HEK293 (cell line): ENCODE measurements at regions not wholly inside any gene's neighbourhood (a gene's known extent, or its start where the extent isn't known, plus 50 kb on each side); places are given as distances from the start of the nearest gene placed in this dataset.
"Not testable (repeated sequence)": the region's sequence is repeated elsewhere in the genome, so short reads cannot be mapped to it uniquely, and the experiment has no call there.

Experiments
- CTCF ChIA-PET: fragments of 350-600 bp; formaldehyde crosslinking; extraction: SDS; loops from one replicate; lab custom pipeline; 2021; ENCODE audit warnings: antibody characterized with exemption; lab: Yijun Ruan, JAX
- POLR2A ChIA-PET: fragments of 300-600 bp; formaldehyde crosslinking; extraction: SDS; loops from one replicate; lab custom pipeline; 2020; ENCODE audit warnings: antibody characterized with exemption, inconsistent platforms; lab: Yijun Ruan, JAX
- H3K27ac ChIP-seq: fragments of 200-500 bp; sonication (Bioruptor generic); 2 replicates; pipeline ENCODE4 v1.5.1; 2014; ENCODE audit warnings: low read depth, low read length, control low read depth, inconsistent platforms; ENCODE audit errors: extremely low read depth
- H3K36me3 ChIP-seq, 2 experiments: fragments of 200-500 bp in 1 of 2; sonication (Bioruptor generic) in 1 of 2; 1 replicate in 1 of 2; 2 replicates in 1 of 2; pipeline ENCODE4 v1.5.1; 2014 to 2017; ENCODE audit warnings: inconsistent platforms in 2 of 2, low read length in 2 of 2; ENCODE audit not compliant: control insufficient read depth in 2 of 2, insufficient read depth in 1 of 2
- H3K4me1 ChIP-seq: fragments of 200-500 bp; sonication (Bioruptor generic); 2 replicates; pipeline ENCODE4 v1.5.1; 2014; ENCODE audit warnings: mild to moderate bottlenecking, low read length, inconsistent platforms; ENCODE audit not compliant: control insufficient read depth, insufficient read depth
- H3K4me3 ChIP-seq: 2 replicates; pipeline ENCODE4 v1.5.1; 2011; ENCODE audit warnings: low read depth, mild to moderate bottlenecking, control low read depth, low read length, moderate library complexity
- H3K9me3 ChIP-seq: fragments of 200-500 bp; sonication (Bioruptor generic); 2 replicates; pipeline ENCODE4 v1.5.1; 2014; ENCODE audit warnings: low read depth, low read length, inconsistent platforms; ENCODE audit not compliant: control insufficient read depth, insufficient read depth
- EGR2 ChIP-seq: fragments of 450-650 bp; formaldehyde crosslinking; IDR thresholded peaks from 2 replicates; pipeline ENCODE4 v1.5.1; 2016; ENCODE audit warnings: low read depth, missing biosample characterization, missing genetic modification characterization
- GLIS1 ChIP-seq: fragments of 450-650 bp; formaldehyde crosslinking; IDR thresholded peaks from 2 replicates; pipeline ENCODE4 v1.5.1; 2016; ENCODE audit warnings: missing biosample characterization, missing genetic modification characterization
- KLF16 ChIP-seq: fragments of 450-650 bp; formaldehyde crosslinking; IDR thresholded peaks from 2 replicates; pipeline ENCODE4 v1.5.1; 2017; ENCODE audit warnings: missing biosample characterization, missing genetic modification characterization
- YY2 ChIP-seq: fragments of 450-650 bp; formaldehyde crosslinking; IDR thresholded peaks from 2 replicates; pipeline ENCODE4 v1.5.1; 2016; ENCODE audit warnings: missing biosample characterization, missing genetic modification characterization
- ZBTB7A ChIP-seq: fragments of 450-650 bp; formaldehyde crosslinking; IDR thresholded peaks from 2 replicates; pipeline ENCODE4 v1.5.1; 2016; ENCODE audit warnings: low read depth, missing biosample characterization, missing genetic modification characterization
- ZIC2 ChIP-seq: fragments of 450-650 bp; formaldehyde crosslinking; IDR thresholded peaks from 2 replicates; pipeline ENCODE4 v1.5.1; 2016; ENCODE audit warnings: missing biosample characterization, missing genetic modification characterization
- ZNF10 ChIP-seq: fragments of 450-650 bp; formaldehyde crosslinking; IDR thresholded peaks from 2 replicates; pipeline ENCODE4 v1.5.1; 2017; ENCODE audit warnings: missing biosample characterization, missing genetic modification characterization
- ZNF132 ChIP-seq: fragments of 450-650 bp; formaldehyde crosslinking; IDR thresholded peaks from 2 replicates; pipeline ENCODE4 v1.5.1; 2017; ENCODE audit warnings: missing biosample characterization, missing genetic modification characterization, borderline replicate concordance
- ZNF169 ChIP-seq: fragments of 450-650 bp; formaldehyde crosslinking; IDR thresholded peaks from 2 replicates; pipeline ENCODE4 v1.5.1; 2016; ENCODE audit warnings: missing biosample characterization, missing genetic modification characterization
- ZNF239 ChIP-seq: fragments of 450-650 bp; formaldehyde crosslinking; IDR thresholded peaks from 2 replicates; pipeline ENCODE4 v1.5.1; 2016; ENCODE audit warnings: missing biosample characterization, missing genetic modification characterization
- ZNF324 ChIP-seq: fragments of 450-650 bp; formaldehyde crosslinking; IDR thresholded peaks from 2 replicates; pipeline ENCODE4 v1.5.1; 2016; ENCODE audit warnings: missing biosample characterization, missing genetic modification characterization
- ZNF416 ChIP-seq: fragments of 450-650 bp; formaldehyde crosslinking; IDR thresholded peaks from 2 replicates; pipeline ENCODE4 v1.5.1; 2016; ENCODE audit warnings: missing biosample characterization, missing genetic modification characterization
- ZNF433 ChIP-seq: fragments of 450-650 bp; formaldehyde crosslinking; IDR thresholded peaks from 2 replicates; pipeline ENCODE4 v1.5.1; 2016; ENCODE audit warnings: missing biosample characterization, missing genetic modification characterization, low read depth
- ZNF514 ChIP-seq: fragments of 450-650 bp; formaldehyde crosslinking; IDR thresholded peaks from 2 replicates; pipeline ENCODE4 v1.5.1; 2016; ENCODE audit warnings: missing biosample characterization, missing genetic modification characterization
- ZNF571 ChIP-seq: fragments of 450-650 bp; formaldehyde crosslinking; IDR thresholded peaks from 2 replicates; pipeline ENCODE4 v1.5.0; 2017; ENCODE audit warnings: missing biosample characterization, missing genetic modification characterization
- ZNF610 ChIP-seq: fragments of 450-650 bp; formaldehyde crosslinking; IDR thresholded peaks from 2 replicates; pipeline ENCODE4 v1.5.1; 2016; ENCODE audit warnings: missing biosample characterization, missing genetic modification characterization, borderline replicate concordance
- ZNF621 ChIP-seq: fragments of 450-650 bp; formaldehyde crosslinking; IDR thresholded peaks from 2 replicates; pipeline ENCODE4 v1.5.1; 2017; ENCODE audit warnings: missing biosample characterization, missing genetic modification characterization
- ZNF768 ChIP-seq: fragments of 450-650 bp; formaldehyde crosslinking; IDR thresholded peaks from 2 replicates; pipeline ENCODE4 v1.5.1; 2018; ENCODE audit warnings: missing biosample characterization, mild to moderate bottlenecking, missing genetic modification characterization
- ZXDB ChIP-seq: fragments of 450-650 bp; formaldehyde crosslinking; IDR thresholded peaks from 2 replicates; pipeline ENCODE4 v1.5.1; 2016; ENCODE audit warnings: missing biosample characterization, missing genetic modification characterization
- TF ChIP-seq, protein P1 (sequence below): fragments of 450-650 bp; formaldehyde crosslinking; IDR thresholded peaks from 2 replicates; pipeline ENCODE4 v1.5.1; 2016; ENCODE audit warnings: missing biosample characterization, missing genetic modification characterization, borderline replicate concordance
- TF ChIP-seq, protein P2 (sequence below): sonication (generic); formaldehyde crosslinking; IDR thresholded peaks from 2 replicates; pipeline ENCODE4 v1.8.1; 2022; ENCODE audit warnings: mild to moderate bottlenecking, moderate library complexity, missing genetic modification reagents

DNA sequence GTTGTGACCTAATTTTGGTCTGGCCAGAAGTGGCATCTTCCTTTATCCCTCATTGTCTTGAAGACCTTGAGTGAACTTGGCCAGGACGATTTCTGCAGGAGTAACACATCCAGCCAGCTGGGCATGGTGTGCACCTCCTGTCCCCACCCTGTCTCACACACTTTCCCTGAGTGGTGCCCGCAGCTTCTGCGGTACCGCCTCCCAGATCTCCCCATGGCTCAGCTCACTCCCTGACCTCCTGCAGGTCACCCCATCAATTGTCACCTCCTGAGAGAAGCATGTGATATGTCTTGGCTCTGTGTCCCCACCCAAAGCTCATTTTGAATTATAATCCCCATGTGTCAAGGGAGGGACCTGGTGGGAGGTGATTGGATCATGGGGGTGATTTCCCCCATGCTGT, 50.2 kb upstream of the TP53I11 start:
- Histone ChIP-seq H3K9me3 (no peaks in the 10 kb centered on the region), H3K4me1 (no peaks in the 10 kb centered on the region), H3K36me3 (no peaks in the 10 kb centered on the region), H3K27ac (no peak overlapping the region), H3K4me3 (no peak overlapping the region)
- CTCF ChIA-PET: interaction anchor here (0.7 to 1.6 kb wide), 2 partner anchors 23 to 64 kb away, joined by 3 to 4 read pairs; no protein-coding TSS in a partner anchor
- no peak for TF ChIP-seq ZNF621 (tag by site-specific recombination)
- peak; percentile 76 for TF ChIP-seq ZIC2
- TF ChIP-seq ZNF10 (tag by site-specific recombination): no peak
- TF ChIP-seq GLIS1 (tag by site-specific recombination): 0 out of 2 replicates have a peak, but pooled peaks have one; percentile 9
- no peak for TF ChIP-seq ZBTB7A
- POLR2A ChIA-PET: no interaction called here

DNA sequence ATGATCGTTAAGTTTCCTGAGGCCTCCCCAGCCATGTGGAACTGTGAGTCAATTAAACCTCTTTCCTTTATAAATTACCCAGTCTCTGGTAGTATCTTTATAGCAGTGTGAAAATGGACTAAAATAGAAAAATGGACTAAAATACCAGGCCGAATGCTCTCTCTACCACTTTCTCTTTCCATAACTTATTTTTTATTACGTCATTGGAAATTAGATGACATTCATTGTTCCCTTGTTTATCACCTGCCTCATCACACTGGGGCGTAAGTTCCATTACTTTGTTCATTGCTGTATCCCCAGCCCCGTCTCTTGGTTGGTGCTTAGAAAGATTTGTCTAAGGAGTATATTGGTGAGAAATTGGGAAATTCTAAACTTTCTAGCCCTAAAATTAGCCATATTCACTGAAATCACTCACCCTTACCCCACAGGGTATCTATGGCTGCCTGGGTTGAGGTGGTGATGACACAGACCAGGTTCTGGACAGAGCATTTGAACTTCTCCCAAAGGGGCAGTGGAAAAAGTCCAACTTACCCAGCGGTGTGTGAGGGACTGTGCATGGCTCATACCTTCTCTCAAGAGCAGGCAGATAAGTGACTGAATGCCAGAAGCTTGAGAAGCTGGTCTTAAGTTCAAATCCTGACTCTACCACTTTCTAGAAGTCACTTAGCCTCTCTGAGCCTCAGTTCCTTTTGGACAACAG, 50.9 kb upstream of the TP53I11 start:
- POLR2A ChIA-PET: no interaction called here
- H3K27ac ChIP-seq: no peak overlapping the region
- H3K4me1 ChIP-seq: no peaks in the 10 kb centered on the region
- CTCF ChIA-PET: interaction anchor here (0.7 to 1.6 kb wide), 2 partner anchors 24 to 56 kb away, joined by 3 to 4 read pairs; no protein-coding TSS in a partner anchor
- H3K4me3 ChIP-seq: no peak overlapping the region
- H3K9me3 ChIP-seq: no peaks in the 10 kb centered on the region
- no peaks in the 10 kb centered on the region for H3K36me3 ChIP-seq
- TF ChIP-seq ZXDB: no peak
- TF ChIP-seq ZNF571 (tag by site-specific recombination): no peak
- TF ChIP-seq YY2 (tag by site-specific recombination): no peak
- no peak for TF ChIP-seq ZIC2
- TF ChIP-seq ZNF132 (tag by site-specific recombination): no peak
- TF ChIP-seq KLF16 (tag by site-specific recombination): no peak
- TF ChIP-seq ZNF416 (tag by site-specific recombination): no peak
- TF ChIP-seq ZNF768 (tag by site-specific recombination): no peak
- TF ChIP-seq, protein P1, sequence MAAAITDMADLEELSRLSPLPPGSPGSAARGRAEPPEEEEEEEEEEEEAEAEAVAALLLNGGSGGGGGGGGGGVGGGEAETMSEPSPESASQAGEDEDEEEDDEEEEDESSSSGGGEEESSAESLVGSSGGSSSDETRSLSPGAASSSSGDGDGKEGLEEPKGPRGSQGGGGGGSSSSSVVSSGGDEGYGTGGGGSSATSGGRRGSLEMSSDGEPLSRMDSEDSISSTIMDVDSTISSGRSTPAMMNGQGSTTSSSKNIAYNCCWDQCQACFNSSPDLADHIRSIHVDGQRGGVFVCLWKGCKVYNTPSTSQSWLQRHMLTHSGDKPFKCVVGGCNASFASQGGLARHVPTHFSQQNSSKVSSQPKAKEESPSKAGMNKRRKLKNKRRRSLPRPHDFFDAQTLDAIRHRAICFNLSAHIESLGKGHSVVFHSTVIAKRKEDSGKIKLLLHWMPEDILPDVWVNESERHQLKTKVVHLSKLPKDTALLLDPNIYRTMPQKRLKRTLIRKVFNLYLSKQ (tag by site-specific recombination): no peak
- no peak for TF ChIP-seq ZNF610
- TF ChIP-seq ZNF169 (tag by site-specific recombination): no peak
- TF ChIP-seq, all 188 proteins: peak for 0

DNA sequence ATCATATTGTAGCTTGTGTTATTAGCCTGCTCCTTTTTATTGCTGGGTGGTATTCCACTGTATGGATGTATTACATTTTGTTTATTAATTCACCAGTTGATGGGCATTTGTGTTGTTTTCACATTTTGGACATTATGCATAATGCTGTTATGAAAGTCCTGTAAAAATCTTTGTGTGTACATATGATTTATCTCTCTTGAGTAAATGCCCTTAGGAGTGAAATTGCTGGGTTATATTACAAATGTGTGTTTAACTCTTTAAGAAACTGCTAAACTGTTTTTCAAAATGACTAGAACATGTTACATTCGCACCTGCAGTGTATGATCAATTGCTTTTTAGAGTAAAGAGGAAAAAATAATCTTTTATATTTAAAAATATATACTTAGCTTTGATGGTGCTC, 54.4 kb upstream of the TP53I11 start:
- no peak for TF ChIP-seq ZNF169 (tag by site-specific recombination)
- Histone ChIP-seq H3K9me3 (no peaks in the 10 kb centered on the region), H3K4me3 (no peak overlapping the region), H3K27ac (no peak overlapping the region), H3K4me1 (no peaks in the 10 kb centered on the region), H3K36me3 (no peaks in the 10 kb centered on the region)
- POLR2A ChIA-PET: no interaction called here
- CTCF ChIA-PET: no interaction called here

DNA sequence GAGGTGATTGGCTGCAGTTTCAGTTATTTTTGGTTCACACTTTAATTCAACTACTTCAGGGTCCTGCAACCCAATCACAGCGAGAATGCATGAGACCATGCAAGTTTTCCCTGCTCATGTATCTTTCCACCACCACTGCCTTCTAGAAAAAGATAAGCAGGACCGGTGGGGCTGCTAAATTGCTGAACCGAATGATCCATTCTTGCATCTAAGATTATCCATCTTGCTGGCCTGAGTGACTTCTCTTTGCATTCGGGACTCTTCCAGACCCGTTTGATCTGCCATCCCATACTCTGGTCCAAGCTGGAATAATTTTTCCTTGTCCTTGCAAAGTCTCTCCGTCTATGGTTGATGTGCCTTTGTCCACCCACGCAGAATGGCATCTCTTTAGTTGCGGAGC, 56.3 kb upstream of the TP53I11 start:
- CTCF ChIA-PET: interaction anchor here (0.6 to 1.0 kb wide), 2 partner anchors 104 to 903 kb away, joined by 3 read pairs; no protein-coding TSS in a partner anchor

DNA sequence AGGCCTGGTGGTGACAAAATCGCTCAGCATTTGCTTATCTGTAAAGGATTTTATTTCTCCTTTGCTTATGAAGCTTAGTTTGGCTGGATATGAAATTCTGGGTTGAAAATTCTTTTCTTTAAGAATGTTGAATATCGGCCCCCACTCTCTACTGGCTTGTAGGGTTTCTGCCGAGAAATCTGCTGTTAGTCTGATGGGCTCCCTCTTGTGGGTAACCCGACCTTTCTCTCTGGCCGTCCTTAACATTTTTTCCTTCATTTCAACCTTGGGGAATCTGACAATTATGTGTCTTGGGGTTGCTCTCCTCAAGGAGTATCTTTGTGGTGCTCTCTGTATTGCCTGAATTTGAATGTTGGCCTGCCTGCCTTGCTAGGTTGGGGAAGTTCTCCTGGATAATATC, 65.3 kb upstream of the TP53I11 start:
- H3K4me3 ChIP-seq, H3K36me3 ChIP-seq, H3K9me3 ChIP-seq, H3K4me1 ChIP-seq, POLR2A ChIA-PET, H3K27ac ChIP-seq: not testable (repeated sequence)
- CTCF ChIA-PET: interaction anchor here (0.8 to 1.5 kb wide), 2 partner anchors 11 to 35 kb away, joined by 4 to 7 read pairs; no protein-coding TSS in a partner anchor

More for the DNA sequence above, 56.3 kb upstream of the TP53I11 start:
- H3K36me3 ChIP-seq: no peaks in the 10 kb centered on the region
- TF ChIP-seq ZNF239 (tag by site-specific recombination) (no peak), ZNF324 (tag by site-specific recombination) (no peak), EGR2 (tag by site-specific recombination) (no peak), ZNF433 (tag by site-specific recombination) (no peak), ZNF514 (tag by site-specific recombination) (no peak)
- TF ChIP-seq, protein P2, sequence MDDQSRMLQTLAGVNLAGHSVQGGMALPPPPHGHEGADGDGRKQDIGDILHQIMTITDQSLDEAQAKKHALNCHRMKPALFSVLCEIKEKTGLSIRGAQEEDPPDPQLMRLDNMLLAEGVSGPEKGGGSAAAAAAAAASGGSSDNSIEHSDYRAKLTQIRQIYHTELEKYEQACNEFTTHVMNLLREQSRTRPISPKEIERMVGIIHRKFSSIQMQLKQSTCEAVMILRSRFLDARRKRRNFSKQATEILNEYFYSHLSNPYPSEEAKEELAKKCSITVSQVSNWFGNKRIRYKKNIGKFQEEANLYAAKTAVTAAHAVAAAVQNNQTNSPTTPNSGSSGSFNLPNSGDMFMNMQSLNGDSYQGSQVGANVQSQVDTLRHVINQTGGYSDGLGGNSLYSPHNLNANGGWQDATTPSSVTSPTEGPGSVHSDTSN (CRISPR knock-in tag): no peak
- no peaks in the 10 kb centered on the region for H3K4me1 ChIP-seq
- POLR2A ChIA-PET: no interaction called here
- no peaks in the 10 kb centered on the region for H3K9me3 ChIP-seq
- no peak overlapping the region for H3K27ac ChIP-seq
- no peak overlapping the region for H3K4me3 ChIP-seq
